Stimulated activated CD4-positive, alpha-beta T cell treated with anti-CD3 and anti-CD28 coated beads, Interleukin-4, amount 100 ng/mL, for 48 hours (primary cell): ENCODE measurements at regions not wholly inside any gene's neighbourhood (a gene's known extent, or its start where the extent isn't known, plus 50 kb on each side); places are given as distances from the start of the nearest gene placed in this dataset.

Source experiments
- DNase-seq, 2 donors: peaks; one replicate each; pipeline ENCODE4 v3.0.0-alpha.2; 2020; ENCODE audit warnings: low read depth in 2 of 2

DNA sequence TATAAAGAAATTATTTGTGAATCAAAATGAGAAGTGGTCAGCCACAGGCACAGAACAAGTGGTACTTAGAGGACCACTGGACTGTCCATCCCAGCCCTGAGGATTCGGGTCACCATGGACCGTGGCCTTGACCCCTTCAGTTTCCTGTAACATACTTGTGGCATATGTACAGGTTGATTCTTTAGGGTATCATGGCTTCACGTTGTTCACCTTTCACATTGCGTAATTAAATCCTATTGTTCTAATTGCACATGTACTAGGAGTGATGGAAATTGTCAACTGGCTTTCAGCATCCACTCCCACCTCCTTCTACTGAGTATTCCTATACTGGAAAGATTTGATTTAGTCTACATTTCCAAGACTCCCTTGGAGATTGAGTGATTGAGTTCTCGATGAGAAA, 148.3 kb upstream of the GJB5 start:
- DNase-seq = no peak

DNA sequence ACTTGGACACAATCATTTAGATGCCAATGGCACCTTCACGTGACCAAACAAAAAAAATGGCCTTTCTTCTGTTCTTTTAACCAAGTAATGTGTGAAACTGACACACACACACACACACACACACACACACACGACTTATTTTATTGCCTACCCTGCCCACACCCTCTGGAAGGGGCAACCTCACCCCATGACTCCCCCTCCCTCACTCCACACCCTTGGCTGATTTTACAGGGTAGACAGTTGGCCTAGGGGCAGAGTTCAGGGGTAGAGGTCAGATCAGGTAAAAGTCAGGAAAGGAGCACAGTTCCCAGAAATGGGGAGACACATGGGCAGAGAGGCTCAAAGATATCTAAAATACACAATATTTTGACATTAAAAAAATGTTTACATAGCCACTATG, 144.8 kb upstream of the GJB5 start:
- no peak for DNase-seq

DNA sequence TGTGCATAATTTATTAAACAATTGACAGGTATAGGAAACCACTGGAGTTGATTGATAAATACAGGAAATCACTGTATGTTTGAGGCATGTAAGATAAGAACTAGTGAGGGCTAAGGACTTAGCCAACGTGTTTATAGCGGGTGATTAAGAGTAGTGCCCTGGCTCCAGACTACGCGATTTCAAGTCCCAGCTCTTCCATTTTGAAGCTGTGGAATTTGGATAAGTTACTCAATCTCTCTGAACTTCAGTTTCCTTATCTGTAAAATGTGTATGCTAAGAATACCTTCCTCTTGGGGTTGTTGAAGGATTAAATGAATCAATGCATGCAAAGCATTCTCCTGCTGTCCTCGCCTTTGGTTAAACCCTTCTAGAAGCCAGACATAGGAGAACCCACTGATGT, 143.3 kb upstream of the GJB5 start:
- no peak for DNase-seq

DNA sequence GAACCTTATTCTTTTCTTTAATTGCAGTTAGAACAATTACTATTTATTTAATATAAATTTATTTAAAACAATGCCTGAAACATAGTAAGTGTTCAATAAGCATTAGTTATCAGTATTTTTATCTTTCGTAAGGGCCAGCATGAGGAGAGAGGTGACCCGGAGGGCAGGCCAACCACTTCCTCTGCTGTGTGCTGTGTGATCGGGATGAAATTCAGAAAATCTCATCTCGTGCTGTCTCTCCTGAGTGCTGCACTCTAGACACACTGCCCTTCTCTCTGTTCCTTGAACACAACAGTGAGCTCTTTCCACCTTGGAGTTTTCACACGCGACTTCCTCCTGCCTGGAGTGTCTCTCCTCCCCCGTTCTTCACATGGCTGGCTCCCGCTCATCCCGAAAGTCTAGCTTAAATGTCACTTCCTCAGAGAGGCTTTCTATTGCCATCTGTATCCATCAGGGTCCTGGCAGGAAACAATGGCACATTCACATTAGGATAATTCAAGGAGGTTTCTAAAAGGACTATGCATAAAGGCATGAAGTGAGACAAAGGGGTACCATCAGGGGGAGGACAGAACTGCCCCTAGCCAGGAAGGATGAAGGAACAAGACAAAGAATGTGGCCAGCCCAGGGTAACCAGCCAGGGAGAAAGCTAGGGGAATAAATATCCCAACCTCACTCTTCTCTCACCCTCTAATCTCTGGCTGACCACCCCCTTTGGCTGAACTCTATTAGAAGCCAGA, 142.6 kb upstream of the GJB5 start:
- DNase-seq = no peak

DNA sequence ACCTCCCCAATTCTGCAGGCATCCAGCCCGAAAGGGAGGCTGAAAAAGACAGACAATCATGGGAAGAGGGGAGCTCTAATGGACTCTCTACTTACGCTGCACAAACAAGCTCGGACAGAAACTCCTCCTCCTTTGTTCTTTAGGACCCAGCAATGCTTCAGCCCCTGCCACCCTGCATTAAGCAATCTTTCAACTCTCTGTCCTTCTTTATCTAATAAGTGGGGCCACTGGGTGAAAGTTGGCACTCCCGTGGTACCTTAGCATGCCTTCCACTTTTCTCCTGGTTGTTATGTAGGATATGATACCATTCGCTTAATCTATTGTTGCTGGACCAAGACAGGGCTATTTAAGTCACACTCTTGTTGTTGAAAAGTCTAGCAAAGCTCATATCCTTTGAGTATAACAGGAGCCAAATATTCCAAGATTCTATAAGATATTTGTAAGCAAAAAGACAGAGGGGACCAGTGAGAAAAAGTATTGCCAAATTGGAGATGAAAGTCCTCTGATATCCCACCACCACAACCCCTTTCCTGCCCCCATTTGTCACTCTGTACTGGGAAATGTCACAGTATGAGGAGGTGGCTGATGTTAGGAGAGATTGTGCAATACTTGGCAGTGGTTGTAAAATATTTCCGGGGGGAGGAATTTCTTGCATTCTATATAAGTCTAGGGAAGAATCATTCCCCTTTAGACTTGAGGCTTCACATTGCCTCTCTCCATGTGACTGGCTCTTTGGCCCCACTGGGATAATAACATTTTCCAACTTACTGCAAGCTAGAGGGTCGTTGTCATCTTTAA, 137.3 kb upstream of the GJB5 start:
- no peak for DNase-seq

DNA sequence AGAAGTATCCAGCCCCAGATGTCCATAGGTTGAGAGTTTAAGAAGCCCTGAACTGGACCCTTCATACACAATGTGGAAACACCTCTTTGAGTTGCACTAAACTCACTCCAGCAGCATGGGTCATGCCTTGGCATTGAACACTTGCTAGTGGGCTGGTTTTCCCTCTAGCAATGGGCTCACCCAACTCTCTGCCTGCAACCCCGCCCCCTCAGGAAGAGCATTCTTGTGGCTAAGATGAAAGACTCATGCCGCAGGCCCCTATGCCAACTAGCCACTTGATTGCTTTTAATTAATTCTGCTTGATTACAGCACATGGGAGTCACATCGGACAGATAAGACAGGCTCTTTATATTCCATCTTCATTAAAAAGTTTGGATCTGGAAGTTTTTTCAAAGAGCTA, 136.5 kb upstream of the GJB5 start:
- DNase-seq = no peak

DNA sequence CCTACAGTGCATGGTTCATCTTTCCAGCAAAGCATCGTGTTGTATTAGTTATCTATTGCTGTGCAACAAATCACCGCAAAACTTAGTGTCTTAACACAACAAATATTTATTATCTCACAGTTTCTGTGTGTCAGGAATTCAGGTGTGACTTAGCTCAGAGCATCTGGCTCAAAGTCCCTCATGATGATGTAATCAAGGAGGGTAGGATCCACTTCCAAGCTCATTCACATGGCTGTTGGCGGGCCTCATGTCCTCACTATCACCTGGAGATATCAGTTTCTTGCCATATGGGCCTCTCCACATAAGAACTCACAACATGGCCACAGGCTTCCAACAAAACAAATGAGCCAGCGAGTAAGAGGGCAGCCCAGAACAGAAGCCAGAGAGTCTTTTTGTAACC, 135.6 kb upstream of the GJB5 start:
- DNase-seq = no peak

DNA sequence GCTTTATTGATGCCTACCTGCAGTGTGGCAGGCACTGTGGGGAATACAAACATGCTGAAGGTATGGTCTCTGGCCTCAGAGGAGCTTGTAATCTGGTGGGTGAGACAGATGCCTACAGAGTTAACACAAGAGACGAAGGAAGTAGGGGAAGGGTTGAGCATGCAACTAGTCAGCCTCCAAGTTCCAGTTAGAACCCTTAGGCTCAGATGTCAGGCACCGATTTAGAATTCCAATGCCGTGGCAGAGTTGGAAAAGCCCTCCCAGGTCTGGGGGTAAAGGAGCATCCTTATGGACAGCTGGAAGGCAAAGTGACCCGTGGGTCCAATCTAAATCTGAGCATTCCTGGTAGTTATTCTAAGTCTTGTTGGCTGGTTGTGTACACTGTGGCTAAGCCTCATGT, 132.9 kb upstream of the GJB5 start:
- no peak for DNase-seq

DNA sequence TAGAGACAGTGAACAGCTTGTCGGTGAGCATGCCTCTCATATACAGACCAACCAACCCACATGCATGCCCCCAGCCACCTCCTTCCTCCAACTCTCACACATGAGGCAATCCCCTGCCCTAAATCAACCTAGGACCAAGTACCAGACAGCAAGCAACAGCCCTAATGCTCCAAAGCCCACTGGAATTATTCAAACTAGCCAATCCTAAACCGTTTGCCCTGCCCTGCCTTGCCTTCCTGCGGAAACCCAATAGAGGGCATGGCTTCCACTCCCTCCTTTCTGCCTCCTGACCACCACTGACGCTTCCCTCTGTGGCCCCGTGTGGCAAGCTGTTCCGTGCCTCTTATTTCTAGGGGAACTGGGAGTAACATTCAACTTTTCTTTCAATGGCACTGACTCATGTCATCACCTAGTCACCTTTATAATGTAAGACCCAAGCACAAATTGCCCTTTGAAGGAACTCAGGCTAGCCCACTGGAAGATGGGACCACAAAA, 129.3 kb upstream of the GJB5 start:
- DNase-seq = no peak

DNA sequence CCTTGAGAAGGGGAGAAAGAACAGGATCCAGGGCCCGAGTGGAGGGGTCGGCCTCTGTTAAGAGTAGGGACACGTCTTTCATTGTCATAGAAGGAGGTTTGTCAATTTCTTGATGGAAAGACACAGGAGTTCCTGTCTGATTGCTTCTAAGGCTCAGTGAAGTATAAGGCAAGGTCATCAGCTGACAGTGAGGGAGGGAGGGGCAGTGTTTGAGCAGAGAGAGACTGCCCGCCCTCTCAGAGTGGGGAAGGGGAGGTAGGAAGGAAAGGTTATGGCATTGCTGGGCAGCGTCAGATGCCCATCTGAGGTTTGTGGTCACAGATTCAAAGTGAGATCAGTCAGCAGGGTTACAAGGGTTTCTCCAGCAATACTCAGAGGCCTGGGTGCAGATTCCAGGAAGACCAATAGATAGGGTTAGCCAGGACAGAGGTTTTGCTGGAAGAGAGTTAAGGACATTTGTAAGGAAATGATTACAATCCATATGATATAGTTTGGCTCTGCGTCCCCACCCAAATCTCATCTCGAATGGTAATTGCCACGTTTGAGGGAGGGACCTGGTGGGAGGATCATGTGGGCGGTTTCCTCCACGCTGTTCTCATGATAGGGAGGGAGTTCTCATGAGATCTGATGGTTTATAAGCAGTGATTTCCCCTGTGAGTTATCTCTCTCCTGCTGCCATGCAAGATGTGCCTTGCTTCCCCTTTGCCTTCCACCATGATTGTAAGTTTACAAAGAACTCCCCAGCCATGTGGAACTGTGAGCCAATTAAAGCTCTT, 127.2 kb upstream of the GJB5 start:
- DNase-seq = no peak

DNA sequence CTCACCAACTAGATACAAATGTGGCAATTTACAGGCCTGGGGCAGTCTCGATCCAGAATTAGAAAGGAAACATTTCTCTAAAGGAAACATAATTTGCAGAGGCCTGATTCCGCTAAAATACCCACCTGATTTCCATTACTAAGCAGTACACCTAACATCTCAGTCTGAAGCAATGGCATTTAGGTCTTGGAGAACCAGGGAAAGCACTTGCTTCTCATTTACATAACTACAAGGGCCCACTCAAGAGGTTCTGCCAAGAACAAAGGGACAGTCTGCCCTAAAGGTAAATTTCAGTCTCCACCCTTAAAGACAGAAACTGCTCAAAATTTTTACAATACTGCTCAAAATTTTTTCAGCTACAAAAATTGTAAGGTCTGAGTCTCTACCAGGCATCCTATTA, 123.7 kb upstream of the GJB5 start:
- DNase-seq = no peak

DNA sequence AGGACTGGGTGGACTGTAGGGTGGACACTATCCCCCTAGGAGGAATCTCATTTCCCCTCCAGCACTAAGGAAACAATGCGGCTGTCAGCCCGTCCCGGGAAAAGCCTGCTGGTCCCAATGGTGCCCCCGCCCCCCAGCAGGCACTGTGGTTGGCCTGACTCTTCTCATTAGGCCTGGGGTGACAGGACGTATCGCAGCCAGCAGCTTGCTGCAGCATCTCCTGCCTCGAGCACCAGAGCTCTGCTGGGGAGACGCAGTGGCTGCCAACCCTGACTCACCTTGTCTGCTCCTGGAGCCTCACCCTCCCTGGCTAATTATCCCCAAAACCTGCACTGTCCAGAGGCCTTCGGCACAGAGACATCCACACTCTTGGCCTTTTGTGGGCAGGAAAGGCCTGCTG, 115.1 kb upstream of the GJB5 start:
- DNase-seq = no peak

DNA sequence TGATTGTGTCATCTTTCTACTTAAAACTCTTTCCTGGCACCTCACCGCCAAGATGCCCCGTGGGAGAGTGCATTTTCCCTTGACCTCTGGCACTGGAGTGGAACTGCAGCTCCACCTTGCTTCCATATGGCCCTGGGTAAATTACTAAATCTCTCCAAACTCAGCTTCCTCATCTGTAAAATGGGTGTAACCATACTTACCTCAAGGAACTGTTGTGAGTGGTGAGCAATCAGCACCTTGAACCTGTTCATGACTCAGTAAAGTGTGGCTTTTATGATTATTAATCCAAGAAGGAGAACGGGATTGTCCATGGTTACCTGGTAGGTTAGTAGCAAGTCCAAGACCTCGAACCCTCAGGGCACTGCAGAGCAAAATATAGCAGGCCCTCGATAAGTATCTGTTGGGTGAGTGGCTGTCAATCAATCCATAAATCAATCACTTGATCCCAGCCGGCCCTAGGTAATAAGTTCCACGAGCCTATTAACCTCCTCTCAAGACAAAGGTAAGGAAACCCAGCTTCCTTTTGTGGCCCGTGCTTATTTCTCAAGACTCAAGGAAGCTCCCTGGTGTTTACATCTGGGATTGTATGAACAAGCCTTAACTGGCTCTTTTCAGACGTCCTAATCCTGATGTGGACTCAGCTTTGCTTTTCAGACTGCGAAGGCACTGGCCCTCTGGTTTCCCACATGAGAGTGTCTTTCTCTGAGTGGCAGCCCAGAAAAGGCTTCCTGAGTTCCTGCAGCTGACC, 114.0 kb upstream of the GJB5 start:
- no peak for DNase-seq

DNA sequence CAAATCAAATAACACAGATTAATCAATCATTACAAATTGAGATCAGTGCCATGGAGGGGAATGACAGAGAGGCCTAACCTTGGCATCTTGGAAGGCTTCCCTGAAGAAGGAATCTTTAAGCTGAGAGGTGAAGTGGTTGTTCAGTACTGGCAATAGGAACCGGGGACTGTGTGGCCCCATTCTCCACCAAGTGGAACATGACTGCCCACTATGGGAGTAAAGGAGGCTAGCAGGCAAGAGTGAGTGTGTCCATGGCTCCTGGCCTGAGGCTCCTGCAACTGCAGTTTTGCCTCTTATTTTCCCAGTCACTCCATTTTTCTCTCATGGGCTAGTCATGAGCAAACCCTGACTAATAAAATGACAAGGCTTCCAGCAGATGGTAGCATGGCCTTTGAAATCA, 112.2 kb upstream of the GJB5 start:
- no peak for DNase-seq

DNA sequence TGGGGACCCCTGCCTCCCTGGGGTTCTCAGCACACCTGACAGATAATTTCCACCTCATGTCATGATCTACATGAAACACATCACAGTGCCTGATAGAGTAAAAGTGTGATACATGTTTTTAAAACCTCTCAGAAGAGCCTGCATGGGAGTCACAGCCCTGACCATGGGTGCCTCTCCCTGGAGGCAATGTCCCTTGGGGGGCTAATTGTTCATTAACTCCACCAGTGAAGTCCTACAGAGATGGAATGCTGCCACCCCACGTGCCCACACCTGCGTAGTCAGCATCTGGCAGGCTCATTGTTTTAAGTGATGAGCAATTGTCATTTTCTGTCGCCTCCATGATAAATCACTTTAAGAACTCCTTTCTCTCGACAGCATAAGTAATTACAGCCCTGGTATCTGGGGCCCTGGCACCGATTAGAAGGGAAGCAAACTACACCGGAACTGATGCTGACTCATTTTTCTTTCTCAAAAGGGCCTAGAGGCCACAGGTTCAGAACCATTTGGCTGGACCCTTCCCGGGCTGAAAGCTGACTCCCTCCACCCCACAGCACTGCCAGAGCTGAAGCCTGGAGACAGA, 109.6 kb upstream of the GJB5 start:
- DNase-seq = no peak

DNA sequence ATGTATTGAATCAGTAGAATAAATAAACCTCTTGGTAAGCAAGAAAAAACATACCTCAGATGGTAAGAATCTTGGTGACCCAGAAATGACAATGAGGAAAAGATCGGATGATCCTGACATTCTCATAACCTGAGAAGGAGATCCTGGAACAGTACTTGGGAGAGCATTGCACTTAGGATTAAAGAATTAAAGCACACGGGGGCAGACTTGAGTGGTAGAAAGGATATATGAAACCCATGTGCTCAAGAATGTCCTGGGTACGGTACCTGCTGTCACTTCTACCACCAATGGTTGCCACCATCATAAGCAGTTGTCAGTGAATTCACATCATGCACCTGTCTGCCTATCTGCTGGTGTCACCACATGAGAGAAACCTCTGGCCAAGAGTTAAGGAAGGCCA, 108.9 kb upstream of the GJB5 start:
- DNase-seq = no peak

DNA sequence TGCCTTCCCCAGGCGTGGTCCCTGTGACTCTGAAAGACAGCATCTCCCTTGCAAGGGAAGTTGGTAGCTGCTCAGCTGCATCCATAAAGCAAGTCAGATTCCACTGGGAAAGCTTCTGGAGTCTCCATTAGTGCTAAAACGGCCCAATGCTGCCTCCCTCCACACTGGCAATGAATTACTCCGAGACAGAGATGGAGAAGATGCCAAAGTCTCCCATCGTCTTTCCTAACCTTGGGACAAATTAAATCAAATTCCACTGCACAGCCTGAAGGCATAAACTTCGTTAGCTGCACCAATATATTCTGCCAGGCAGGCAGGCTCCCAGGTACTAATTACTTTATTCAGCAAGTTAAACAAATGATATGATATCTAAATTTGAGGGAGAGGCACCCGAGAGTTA, 106.3 kb upstream of the GJB5 start:
- DNase-seq = no peak

DNA sequence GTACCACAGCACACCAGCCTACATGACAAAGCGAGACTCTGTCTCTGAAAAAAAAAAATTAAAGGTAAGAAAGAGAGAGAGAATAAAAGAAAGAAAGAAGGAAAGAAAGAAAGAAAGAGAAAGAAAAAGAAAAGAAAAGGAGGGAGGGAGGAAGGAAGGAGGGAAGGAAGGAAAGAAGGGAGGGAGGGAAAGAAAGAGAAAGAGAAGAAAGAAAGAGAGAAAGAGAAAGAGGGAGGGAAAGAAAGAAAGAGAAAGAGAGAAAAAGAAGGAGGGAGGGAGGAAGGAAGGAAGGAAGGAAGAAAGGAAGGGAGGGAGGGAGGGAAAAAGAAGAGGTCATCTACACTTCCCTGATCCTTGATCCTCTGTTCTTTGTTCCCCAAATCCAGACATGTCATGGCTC, 104.8 kb upstream of the GJB5 start:
- DNase-seq = no peak

DNA sequence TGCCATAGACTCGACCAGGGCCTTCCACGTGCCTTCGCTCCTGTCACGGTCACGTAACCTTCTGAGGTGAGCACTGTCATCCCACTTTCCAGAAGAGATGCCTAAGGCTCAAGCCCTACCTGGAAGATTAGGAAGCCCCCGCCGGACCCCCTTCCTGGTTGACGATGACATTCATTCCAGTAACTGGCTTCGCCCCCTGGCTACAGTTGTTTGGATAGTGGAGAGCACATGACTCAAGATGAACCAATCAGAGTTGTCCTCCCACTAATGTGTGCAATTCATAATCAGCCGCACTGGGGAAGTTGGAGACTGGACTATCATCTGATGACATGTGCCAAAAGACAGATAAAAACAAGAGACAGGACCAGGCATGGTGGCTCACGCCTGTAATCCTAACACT, 104.0 kb upstream of the GJB5 start:
- DNase-seq = no peak

DNA sequence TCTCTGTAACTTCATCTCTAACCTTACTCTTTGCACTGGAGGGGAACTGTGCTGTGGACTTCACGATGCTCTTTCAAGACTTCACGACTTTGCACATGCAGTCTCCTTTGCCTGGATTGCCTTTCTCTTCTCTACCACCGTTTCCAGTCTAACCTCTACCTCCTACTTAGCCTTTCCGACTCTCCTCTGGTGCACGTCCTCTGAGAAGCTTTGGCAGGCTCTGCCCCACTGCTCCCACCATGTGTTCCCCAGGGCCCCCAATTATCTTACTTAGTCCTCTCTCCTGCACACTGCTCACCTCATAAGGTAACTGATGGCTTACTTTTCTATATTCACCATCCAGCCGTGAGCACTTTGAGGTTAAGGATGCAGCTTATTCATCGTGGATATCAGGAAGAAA, 101.7 kb upstream of the GJB5 start:
- no peak for DNase-seq

DNA sequence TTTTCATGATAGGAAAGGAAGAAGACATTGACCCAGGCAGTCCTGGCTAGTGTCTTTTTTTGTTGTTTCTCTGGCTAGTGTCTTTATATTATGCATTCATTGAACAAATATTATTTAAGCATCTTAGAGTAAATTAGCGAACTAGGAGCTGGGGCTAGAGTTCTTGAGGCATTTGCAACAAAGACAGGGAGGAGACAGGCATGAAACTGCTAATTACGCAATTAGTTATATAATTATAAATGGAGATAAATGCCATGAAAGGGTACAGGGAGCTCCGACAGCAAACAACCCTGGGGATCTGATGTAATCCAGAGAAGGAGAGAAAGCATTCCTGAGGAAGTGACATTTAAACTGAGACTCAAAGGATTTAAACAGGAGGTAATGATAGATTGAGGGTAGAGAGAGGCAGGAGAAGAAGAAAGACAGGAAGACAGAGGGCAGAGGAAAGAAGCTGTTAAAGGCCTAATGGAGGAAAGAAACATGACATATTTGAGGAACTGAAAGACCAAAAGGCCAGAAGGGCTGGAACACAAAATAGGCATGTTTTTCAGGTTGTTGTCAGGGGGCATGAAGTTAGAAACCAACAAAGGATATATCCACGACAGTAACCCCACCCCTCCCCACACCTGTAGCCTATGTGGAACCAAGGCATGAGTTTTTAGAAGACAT, 99.5 kb upstream of the GJB5 start:
- DNase-seq = no peak
